BE2C (cell line): ENCODE measurements at regions not wholly inside any gene's neighbourhood (a gene's known extent, or its start where the extent isn't known, plus 50 kb on each side); places are given as distances from the start of the nearest gene placed in this dataset.
A peak's percentile ranks its signal among the peaks of the same experiment; 100 is the strongest.

Experiments used
- DNase-seq: peaks from one replicate; pipeline ENCODE4 v3.0.0-alpha.2; 2020
- H3K27me3 ChIP-seq: fragments of 250-450 bp; sonication (Bioruptor Pico); 2 replicates; pipeline ENCODE4 v1.5.1; 2020; ENCODE audit warnings: mild to moderate bottlenecking
- H3K36me3 ChIP-seq: fragments of 250-450 bp; sonication (Bioruptor Pico); 2 replicates; pipeline ENCODE4 v1.5.1; 2020; ENCODE audit warnings: mild to moderate bottlenecking
- H3K4me1 ChIP-seq: fragments of 250-450 bp; sonication (Bioruptor Pico); 2 replicates; pipeline ENCODE4 v1.5.1; 2020
- H3K4me3 ChIP-seq: 2 replicates; pipeline ENCODE4 v1.5.1; 2011; ENCODE audit warnings: low read depth, low read length
- H3K9me3 ChIP-seq: fragments of 250-450 bp; sonication (Bioruptor Pico); 2 replicates; pipeline ENCODE4 v1.5.1; 2020
- CTCF ChIP-seq: IDR thresholded peaks from 2 replicates; pipeline ENCODE4 v1.5.1; 2012; ENCODE audit warnings: mild to moderate bottlenecking, low read depth, low read length

- no peaks in the 10 kb centered on the region for H3K36me3 ChIP-seq
- H3K9me3 ChIP-seq: no peaks in the 10 kb centered on the region
- no peaks in the 10 kb centered on the region for H3K27me3 ChIP-seq
- TF ChIP-seq CTCF: no peak
- peaks cover 7% of the 10 kb centered on the region; the same call in 1 of the 2 replicates for H3K4me1 ChIP-seq
- no peak overlapping the region for H3K4me3 ChIP-seq
- no peak for DNase-seq
Observed at GRCh38 chr6:40695114-40695513, 108.0 kb upstream of the LRFN2 start.

GRCh38 chr6:40693768-40694167 is 106.6 kb upstream of the LRFN2 start:
- DNase-seq: no peak
- H3K27me3 ChIP-seq: no peaks in the 10 kb centered on the region

GRCh38 chr6:40692337-40692736 is 105.2 kb upstream of the LRFN2 start:
- TF ChIP-seq CTCF: no peak
- no peak for DNase-seq
- Histone ChIP-seq H3K27me3 (no peaks in the 10 kb centered on the region), H3K4me3 (no peak overlapping the region), H3K9me3 (no peaks in the 10 kb centered on the region), H3K36me3 (no peaks in the 10 kb centered on the region), H3K4me1 (peaks cover 11% of the 10 kb centered on the region)

More at GRCh38 chr6:40693768-40694167, 106.6 kb upstream of the LRFN2 start:
- no peak overlapping the region for H3K4me3 ChIP-seq
- peaks cover 9% of the 10 kb centered on the region for H3K4me1 ChIP-seq
- no peaks in the 10 kb centered on the region for H3K36me3 ChIP-seq
- no peaks in the 10 kb centered on the region for H3K9me3 ChIP-seq
- TF ChIP-seq CTCF: no peak

- no peak for DNase-seq
- Histone ChIP-seq H3K36me3 (no peaks in the 10 kb centered on the region), H3K9me3 (no peaks in the 10 kb centered on the region), H3K27me3 (no peaks in the 10 kb centered on the region), H3K4me3 (no peak overlapping the region), H3K4me1 (peaks cover 12% of the 10 kb centered on the region)
- TF ChIP-seq CTCF: no peak; the same call in 1 of the 2 replicates
Observed at GRCh38 chr6:40689185-40689584, 102.0 kb upstream of the LRFN2 start.

GRCh38 chr6:40688214-40688761 is 101.1 kb upstream of the LRFN2 start:
- TF ChIP-seq CTCF: no peak
- peaks cover 12% of the 10 kb centered on the region for H3K4me1 ChIP-seq
- H3K4me3 ChIP-seq: no peak overlapping the region
- H3K36me3 ChIP-seq: no peaks in the 10 kb centered on the region
- DNase-seq: no peak
- H3K27me3 ChIP-seq: no peaks in the 10 kb centered on the region
- no peaks in the 10 kb centered on the region for H3K9me3 ChIP-seq

- H3K4me3 ChIP-seq: no peak overlapping the region
- H3K27me3 ChIP-seq: no peaks in the 10 kb centered on the region
- peaks cover 12% of the 10 kb centered on the region for H3K4me1 ChIP-seq
- H3K9me3 ChIP-seq: no peaks in the 10 kb centered on the region
- H3K36me3 ChIP-seq: no peaks in the 10 kb centered on the region
- peak; percentile 27 for DNase-seq
- no peak for TF ChIP-seq CTCF
Observed at GRCh38 chr6:40685862-40686261, 98.7 kb upstream of the LRFN2 start.
